MM.1S (cell line): ENCODE measurements at regions not wholly inside any gene's neighbourhood (a gene's known extent, or its start where the extent isn't known, plus 50 kb on each side); places are given as distances from the start of the nearest gene placed in this dataset.

ENCODE experiments used
- DNase-seq: peaks from one replicate; pipeline ENCODE4 v3.0.0-alpha.2; 2015
- H2AFZ ChIP-seq: fragments of 300-600 bp; sonication (generic); 2 replicates; pipeline ENCODE4 v1.6.0; 2016; ENCODE audit warnings: antibody characterized with exemption, low read length
- H3F3A ChIP-seq: fragments of 300-600 bp; sonication (generic); 2 replicates; pipeline ENCODE4 v1.6.1; 2016; ENCODE audit warnings: mild to moderate bottlenecking, antibody characterized with exemption, low read length, moderate library complexity, mixed read lengths; ENCODE audit not compliant: insufficient read depth
- H3K27ac ChIP-seq: fragments of 300-600 bp; sonication (generic); 2 replicates; pipeline ENCODE4 v1.5.1; 2016; ENCODE audit warnings: mild to moderate bottlenecking, low read length
- H3K27me3 ChIP-seq: fragments of 300-600 bp; sonication (generic); replicated peaks from 2 replicates; pipeline ENCODE4 v1.6.0; 2016; ENCODE audit warnings: low read length; ENCODE audit not compliant: insufficient read depth
- H3K36me3 ChIP-seq: fragments of 300-600 bp; sonication (generic); replicated peaks from 2 replicates; pipeline ENCODE4 v1.6.1; 2016; ENCODE audit warnings: mild to moderate bottlenecking, low read length, mixed read lengths; ENCODE audit not compliant: insufficient read depth
- H3K4me1 ChIP-seq: fragments of 300-600 bp; sonication (generic); 2 replicates; pipeline ENCODE4 v1.6.1; 2016; ENCODE audit warnings: low read length, mixed read lengths
- H3K4me2 ChIP-seq: fragments of 300-600 bp; sonication (generic); 2 replicates; pipeline ENCODE4 v1.6.0; 2016; ENCODE audit warnings: low read depth, low read length
- H3K4me3 ChIP-seq: fragments of 300-600 bp; sonication (generic); 2 replicates; pipeline ENCODE4 v1.5.1; 2016; ENCODE audit warnings: low read length, mixed read lengths
- H3K79me2 ChIP-seq: fragments of 300-600 bp; sonication (generic); 2 replicates; pipeline ENCODE4 v1.6.1; 2016; ENCODE audit warnings: mixed run types, low read length, mixed read lengths
- H3K9ac ChIP-seq: fragments of 300-600 bp; sonication (generic); 2 replicates; pipeline ENCODE4 v1.6.1; 2016; ENCODE audit warnings: low read length, mixed read lengths
- H3K9me2 ChIP-seq: fragments of 300-600 bp; sonication (generic); replicated peaks from 2 replicates; pipeline ENCODE4 v1.6.1; 2016; ENCODE audit warnings: mild to moderate bottlenecking, low read length, mixed read lengths; ENCODE audit not compliant: insufficient read depth
- H3K9me3 ChIP-seq: fragments of 300-600 bp; sonication (generic); replicated peaks from 2 replicates; pipeline ENCODE4 v1.6.1; 2016; ENCODE audit warnings: mild to moderate bottlenecking, low read length, mixed read lengths; ENCODE audit not compliant: insufficient read depth
- H4K20me1 ChIP-seq: fragments of 300-600 bp; sonication (generic); 2 replicates; pipeline ENCODE4 v1.6.1; 2016; ENCODE audit warnings: mild to moderate bottlenecking, low read length, moderate library complexity, mixed read lengths; ENCODE audit not compliant: insufficient read depth
- CTCF ChIP-seq: fragments of 300-600 bp; sonication (generic); IDR thresholded peaks from 2 replicates; pipeline ENCODE4 v1.5.1; 2016; ENCODE audit warnings: antibody characterized with exemption, low read length, mixed read lengths
- EZH2 ChIP-seq: fragments of 300-600 bp; sonication (generic); optimal IDR thresholded peaks from 2 replicates; pipeline ENCODE3; 2017; ENCODE audit warnings: low read depth, mild to moderate bottlenecking, antibody characterized with exemption, low read length, mixed read lengths
- EZH2phosphoT487 ChIP-seq: fragments of 300-600 bp; sonication (generic); IDR thresholded peaks from 2 replicates; pipeline ENCODE4 v1.6.1; 2018; ENCODE audit warnings: antibody characterized with exemption, low read length

- Histone ChIP-seq H3K9me3 (no peaks in the 10 kb centered on the region), H3K4me1 (no peaks in the 10 kb centered on the region), H3K36me3 (no peaks in the 10 kb centered on the region), H3K4me3 (no peak overlapping the region), H4K20me1 (no peaks in the 10 kb centered on the region), H3K9me2 (no peaks in the 10 kb centered on the region), H3K4me2 (no peak overlapping the region), H3K27me3 (no peaks in the 10 kb centered on the region), H2AFZ (no peak overlapping the region), H3F3A (no peaks in the 10 kb centered on the region), H3K79me2 (no peaks in the 10 kb centered on the region), H3K27ac (no peak overlapping the region), H3K9ac (no peak overlapping the region)
- DNase-seq, result no peak
- no peak for TF ChIP-seq EZH2phosphoT487
- TF ChIP-seq EZH2, result no peak
- TF ChIP-seq CTCF, result no peak
Measured at GRCh38 chr12:67929384-67929772, 59.9 kb upstream of the IFNG-AS1 start.

- no peaks in the 10 kb centered on the region for H4K20me1 ChIP-seq
- no peaks in the 10 kb centered on the region for H3F3A ChIP-seq
- H3K27me3 ChIP-seq, result no peaks in the 10 kb centered on the region
- H3K9ac ChIP-seq, result no peak overlapping the region
- DNase-seq, result peak; percentile 46
- H3K4me3 ChIP-seq, result no peak overlapping the region
- no peaks in the 10 kb centered on the region for H3K36me3 ChIP-seq
- no peak overlapping the region for H3K27ac ChIP-seq
- no peak overlapping the region for H2AFZ ChIP-seq
- no peaks in the 10 kb centered on the region for H3K9me3 ChIP-seq
- H3K4me1 ChIP-seq, result 0 out of 2 replicates have a peak, but pooled peaks cover 5% of the 10 kb centered on the region
- H3K4me2 ChIP-seq, result no peak overlapping the region
- no peak for TF ChIP-seq EZH2
- TF ChIP-seq CTCF, result peak; percentile 42
- TF ChIP-seq EZH2phosphoT487, result no peak
- H3K9me2 ChIP-seq, result no peaks in the 10 kb centered on the region
- H3K79me2 ChIP-seq, result no peaks in the 10 kb centered on the region
Measured at GRCh38 chr12:67937822-67938221, 51.4 kb upstream of the IFNG-AS1 start.
